HG03060 (cell line): ENCODE measurements at regions not wholly inside any gene's neighbourhood (a gene's known extent, or its start where the extent isn't known, plus 50 kb on each side); places are given as distances from the start of the nearest gene placed in this dataset.

ENCODE experiments used
- ATAC-seq: cut with Tn5 transposase; IDR thresholded peaks from one replicate; pipeline ENCODE4 v1.9.1; 2021; ENCODE audit warnings: low read depth, moderate number of reproducible peaks; ENCODE audit not compliant: unreplicated experiment

- no peak for ATAC-seq
Observed at GRCh38 chr1:14094611-14095400, 394.8 kb downstream of the PRDM2 start.

GRCh38 chr1:14098294-14098913 is 398.4 kb downstream of the PRDM2 start:
- no peak for ATAC-seq

GRCh38 chr1:14100444-14100843 is 400.5 kb downstream of the PRDM2 start:
- no peak for ATAC-seq

GRCh38 chr1:14100919-14101318 is 400.9 kb downstream of the PRDM2 start:
- no peak for ATAC-seq

DNA sequence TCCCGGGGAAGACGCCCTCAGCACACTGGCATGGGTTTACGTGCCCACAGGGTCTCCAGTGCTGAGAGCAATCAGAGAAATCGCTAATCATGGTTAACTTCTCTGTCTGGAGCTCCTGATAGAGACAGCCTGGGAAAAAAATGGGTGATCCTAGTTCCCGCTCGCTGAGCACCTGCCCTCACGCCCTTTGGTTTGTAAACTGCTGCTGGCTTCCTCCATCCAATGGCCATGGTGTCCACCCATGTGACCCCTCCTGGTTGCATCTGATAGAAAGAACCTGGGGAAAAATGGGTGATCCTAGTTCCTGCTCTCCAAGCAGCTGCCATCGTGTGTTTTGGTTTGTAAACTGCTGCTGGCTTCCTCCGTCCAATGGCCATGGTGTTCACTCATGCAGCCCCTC is 402.2 kb downstream of the PRDM2 start:
- no peak for ATAC-seq

DNA sequence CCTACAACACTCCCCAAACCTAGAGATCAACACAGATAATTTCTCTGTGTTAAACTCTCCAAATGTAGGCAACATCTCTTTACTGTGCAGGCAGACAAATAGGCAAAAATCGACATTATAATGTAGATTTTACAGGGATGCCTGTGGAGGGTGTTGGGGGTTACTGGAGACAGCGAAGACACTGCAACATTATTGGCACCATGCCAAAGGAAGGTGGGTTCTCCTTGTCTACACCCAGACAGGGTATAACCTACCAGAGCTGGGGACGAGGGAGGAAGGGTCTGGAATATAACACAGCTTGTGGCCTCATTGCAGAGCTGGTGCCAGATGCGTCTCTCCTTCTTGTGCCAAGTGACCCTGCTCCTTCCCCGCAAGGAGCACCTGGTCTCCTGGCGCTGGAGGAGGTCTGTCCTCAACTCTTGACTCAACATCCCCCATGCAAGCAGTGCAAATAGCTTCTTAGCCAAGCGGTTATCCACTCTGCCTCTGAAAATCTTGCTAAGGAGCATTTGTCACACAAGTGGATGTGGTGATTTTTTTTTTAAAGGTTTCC is 404.0 kb downstream of the PRDM2 start:
- ATAC-seq: no peak

DNA sequence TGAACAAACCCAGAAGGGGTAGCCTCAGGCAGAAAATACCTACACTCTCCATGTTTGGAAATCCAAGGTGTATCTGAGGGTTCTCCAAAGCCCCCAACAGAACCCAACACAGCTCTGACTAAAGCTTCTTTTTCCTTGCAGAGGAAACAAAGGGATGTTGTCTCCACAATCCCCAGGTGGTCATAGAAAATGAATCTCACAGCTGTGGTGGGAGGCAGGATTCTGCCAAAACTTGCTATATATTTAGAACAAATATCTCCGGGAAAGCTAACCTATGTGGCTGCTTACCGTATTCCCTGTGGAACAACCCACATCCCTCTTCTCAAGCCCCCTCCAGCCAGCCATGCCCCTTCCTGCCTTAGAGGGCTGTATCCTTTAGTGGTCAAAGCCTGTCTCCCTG is 406.1 kb downstream of the PRDM2 start:
- ATAC-seq: no peak

DNA sequence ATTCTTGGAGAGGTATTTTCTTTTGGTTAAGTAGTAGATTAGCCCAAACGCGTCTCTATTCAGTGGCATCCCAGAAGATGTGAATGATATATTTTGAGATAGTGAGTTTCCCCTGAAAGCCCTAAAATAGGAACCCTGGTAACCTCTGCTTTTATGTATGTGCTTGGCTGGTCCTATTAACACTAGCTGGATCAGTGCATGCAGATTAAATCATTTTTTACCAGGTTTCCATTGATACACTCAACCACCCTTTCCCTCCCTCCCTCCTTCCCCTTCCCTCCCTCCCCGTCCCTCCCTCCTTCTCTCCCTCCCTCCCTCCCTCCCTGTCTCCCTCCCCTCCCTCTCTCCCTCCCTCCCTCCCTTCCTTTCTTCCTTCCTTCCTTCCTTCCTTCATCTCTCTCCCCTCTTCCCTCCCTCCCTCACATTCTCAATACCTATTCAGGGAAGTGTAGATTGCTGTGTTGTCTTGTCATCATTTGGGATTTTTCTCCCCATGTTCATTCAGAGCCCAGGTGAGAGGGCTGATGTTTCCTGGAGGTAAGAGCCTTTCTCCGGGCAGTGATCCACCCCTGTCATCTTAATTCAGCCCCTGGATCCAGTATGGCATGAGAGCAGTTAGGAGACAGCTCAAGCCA is 406.8 kb downstream of the PRDM2 start:
- no peak for ATAC-seq

DNA sequence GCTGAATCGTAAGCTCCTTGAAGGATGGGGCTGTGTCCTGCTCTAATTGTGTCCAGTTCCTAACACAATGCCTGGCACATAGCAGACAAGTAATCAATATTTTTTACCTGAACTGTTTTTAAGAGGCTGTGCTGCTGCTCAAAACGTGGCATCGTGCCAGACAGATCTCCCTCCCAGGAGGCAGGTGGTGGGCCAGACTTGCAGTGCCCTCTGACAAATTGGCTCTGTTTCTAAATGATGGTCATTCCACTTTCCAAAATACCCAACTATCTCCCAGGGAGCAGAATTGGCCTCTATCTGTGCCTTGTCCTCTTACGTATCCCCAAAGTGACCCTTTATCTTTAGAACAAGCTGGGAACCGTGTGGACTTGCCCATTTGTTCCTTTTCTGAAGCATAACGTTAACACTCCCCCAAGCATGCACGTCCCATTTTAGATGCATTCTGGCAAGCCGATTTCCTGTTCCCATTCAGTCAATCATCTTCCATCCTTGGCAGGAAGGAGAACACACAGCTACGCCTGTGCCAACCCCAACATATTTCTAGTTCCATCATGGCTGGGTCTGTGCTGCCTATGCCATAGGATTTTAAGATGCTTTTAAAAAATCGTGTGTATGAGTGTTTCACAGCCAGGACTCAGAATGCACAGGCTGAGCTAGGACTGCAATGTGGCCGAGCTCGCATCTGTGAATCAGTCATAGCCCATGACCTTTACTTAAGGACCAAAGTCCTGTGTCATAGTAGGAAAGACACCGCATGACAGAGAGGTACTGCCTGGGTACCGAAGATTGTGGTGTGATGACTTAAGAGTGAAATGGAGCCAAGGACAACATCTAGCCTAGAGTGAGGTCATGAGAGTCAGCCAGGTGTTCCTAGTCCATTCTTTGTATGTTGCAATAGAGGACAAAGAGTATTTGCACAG is 408.6 kb downstream of the PRDM2 start:
- ATAC-seq: no peak

- no peak for ATAC-seq
Observed at GRCh38 chr1:14109276-14109635, 409.3 kb downstream of the PRDM2 start.

DNA sequence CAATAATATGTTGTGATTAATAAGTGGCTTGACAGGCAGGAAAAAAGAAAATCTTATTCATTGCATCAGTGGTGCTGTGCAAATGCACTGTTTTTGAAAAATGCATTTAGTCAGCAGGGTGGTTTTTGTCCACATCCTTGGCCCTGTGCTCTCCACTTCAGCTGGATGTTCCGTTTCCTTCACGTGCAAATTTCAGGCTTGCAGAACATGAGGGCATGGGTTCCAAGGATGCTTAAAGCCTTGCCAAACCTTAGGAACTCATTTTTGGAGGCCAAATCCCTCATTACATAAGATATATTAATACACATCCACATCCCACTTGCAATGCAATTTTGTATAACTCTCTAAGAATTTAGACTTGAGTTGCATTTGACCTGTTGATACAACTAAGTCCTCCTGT is 410.1 kb downstream of the PRDM2 start:
- ATAC-seq: no peak

DNA sequence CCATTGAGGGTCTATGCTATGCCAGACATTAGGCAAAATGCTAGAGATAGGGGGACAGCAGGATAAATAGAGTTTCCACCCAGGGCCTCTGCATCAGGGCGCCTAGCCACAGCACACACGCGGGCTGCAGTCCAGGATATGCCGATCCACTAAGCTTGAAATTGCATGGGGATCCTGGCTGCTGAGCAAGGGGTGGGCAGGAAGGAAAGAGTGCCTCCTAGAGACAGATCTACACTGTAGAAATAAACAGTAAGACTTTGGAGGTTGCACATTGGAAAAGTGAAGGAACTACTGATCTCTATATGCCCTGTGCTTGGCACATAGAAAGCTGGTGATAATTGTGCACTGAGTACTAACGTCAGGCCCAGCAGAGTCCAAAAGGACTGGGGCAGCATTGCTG is 411.1 kb downstream of the PRDM2 start:
- ATAC-seq: no peak

DNA sequence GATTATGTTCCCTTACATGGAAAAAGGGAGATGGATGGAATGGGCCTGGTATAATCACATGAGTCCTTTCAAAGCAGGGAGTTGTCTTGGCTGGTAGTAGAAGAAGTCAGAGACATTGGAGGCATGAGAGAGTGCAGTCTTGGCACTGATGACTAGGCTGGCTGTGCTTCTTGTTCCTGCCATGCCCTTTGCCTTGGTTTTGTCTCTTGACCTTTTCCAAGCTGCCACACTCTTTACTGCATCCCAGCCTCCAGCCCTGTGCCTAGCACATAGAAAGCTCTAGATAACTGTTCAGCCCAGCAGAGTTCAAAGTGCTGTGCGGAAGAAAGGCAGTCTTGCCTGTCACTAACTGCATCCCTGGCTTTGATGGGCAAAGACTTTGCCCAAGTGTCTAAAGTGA is 412.6 kb downstream of the PRDM2 start:
- ATAC-seq: no peak

- ATAC-seq: no peak
Observed at GRCh38 chr1:14113271-14113670, 413.3 kb downstream of the PRDM2 start.

- no peak for ATAC-seq
Observed at GRCh38 chr1:14113841-14114567, 414.0 kb downstream of the PRDM2 start.

DNA sequence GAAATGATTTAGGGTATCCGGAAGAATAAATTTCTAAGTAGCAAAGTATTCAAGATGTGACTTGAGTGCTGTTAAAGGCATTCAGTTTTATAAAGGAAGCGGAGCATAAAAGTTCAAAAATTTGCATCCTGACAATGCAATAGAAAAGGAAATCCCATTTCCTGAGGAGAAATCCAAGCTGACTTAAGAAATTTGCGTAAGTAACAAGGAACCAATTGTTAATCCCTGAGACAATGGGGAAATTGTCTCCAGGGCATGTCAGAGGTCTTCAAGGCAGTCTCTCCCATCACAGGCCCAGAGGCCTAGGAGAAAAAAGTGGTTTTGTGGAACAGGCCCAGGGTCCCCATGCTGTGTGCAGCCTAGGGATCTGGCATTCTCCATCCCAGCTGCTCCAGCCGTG is 416.0 kb downstream of the PRDM2 start:
- no peak for ATAC-seq

GRCh38 chr1:14117700-14118099 is 417.7 kb downstream of the PRDM2 start:
- no peak for ATAC-seq

DNA sequence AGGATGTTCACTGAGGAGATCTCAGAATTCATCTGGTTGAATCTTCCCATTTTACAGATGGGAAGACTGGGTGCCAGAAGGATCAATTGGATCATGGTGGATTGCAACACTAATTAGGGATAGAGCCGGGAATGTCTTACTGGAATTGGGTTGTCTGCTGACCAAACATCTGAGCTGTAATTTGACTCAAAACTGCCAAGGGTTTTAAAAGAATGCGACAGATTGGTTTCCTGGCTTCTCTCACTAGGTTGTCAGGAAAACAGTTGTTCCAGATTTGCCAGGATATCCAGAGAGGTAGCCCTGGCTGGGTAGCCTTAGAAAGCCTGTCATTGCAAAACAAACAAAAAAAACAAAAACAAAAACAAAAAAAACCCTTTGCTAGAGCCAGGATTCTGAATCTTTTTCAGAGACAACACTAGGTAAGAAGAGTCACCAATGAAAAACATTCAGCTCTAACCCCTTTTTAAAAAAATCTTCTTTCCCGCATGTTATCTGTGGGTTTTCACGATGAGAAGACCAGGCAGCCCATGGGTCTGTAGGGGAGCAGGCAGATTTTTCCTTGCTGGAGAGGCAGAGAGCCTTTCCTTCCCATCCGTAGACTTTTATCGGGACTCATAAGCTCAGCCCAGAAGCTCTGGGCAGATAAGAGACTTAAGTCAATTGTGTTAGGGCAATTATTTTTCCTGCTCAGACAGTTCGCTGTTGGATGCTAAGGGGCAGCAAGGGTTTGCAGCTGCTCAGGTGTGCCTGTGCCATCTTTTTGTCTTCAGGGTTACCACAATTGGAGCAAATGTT is 418.9 kb downstream of the PRDM2 start:
- no peak for ATAC-seq

GRCh38 chr1:14120895-14121294 is 420.9 kb downstream of the PRDM2 start:
- ATAC-seq: no peak
